NCI-H1417 (cell line): ENCODE measurements at regions not wholly inside any gene's neighbourhood (a gene's known extent, or its start where the extent isn't known, plus 50 kb on each side); places are given as distances from the start of the nearest gene placed in this dataset.

ENCODE experiments used
- DNase-seq, 3 experiments: peaks; one replicate each; lab custom pipeline; 2025; lab: John Stamatoyannopoulos, UW

DNA sequence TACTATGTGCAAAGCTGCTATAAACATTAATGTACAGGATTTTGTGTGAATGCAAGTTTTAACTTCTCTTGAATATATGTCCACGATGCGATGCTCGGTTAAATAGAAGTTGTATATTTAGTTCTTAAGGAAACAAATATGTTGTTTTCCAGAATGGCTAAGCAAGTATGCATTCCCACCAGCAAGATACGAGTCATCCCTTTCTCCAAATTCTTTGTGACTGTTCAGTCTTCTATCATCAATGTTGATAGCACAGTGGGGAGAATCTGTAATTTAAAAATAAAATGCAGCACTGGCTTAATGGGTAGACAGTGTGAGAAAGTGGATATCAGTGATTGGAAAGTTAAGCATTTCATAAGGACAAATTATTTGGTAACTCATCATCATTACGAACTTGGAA, 1340.8 kb downstream of the PCDH9 start:
- DNase-seq, result no peak

DNA sequence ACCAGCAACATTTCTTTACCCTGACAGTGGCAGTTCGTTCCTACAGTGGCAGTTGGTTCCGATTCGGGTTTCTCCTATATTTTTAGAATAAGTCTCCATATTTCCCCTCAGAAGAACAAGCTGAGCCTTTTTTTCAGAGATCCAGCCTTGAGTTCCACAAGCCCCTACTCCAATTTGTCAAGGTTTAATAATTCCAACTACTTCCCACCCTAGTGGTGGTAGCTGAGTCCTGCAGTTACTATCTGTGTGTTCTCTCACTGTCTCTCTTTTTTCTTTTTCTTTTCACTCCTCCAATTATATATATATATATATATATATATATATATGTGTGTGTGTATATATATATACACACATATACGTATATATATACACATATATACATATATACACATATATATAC, 1347.3 kb downstream of the PCDH9 start:
- DNase-seq, result no peak

DNA sequence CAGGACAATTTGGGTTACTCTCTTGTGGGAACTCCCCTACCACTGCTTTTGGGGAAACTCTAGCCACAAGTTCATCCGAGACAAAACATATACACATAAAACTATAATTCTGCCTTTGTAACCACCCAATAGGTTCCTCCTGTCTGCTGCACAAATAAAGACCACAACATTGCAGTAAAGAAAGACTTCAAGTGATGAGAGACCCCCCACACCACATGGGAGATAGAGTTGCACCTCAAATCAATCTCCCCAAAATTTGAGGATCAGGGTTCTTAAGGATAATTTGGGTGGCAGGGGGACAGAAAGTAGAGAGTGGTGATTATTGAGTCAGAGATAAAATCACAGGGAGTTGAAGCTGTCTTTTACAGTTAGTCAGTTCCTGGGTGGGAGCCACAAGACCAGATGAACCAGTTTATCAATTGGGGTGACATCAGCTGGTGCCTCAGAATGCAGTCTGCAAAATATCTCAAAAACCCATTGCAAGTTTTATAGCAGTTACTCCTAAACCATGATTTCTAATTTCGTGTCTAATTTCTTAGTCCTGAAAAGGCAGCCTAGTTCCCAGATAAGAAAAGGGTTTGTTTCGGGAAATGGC, 1348.5 kb downstream of the PCDH9 start:
- no peak for DNase-seq

DNA sequence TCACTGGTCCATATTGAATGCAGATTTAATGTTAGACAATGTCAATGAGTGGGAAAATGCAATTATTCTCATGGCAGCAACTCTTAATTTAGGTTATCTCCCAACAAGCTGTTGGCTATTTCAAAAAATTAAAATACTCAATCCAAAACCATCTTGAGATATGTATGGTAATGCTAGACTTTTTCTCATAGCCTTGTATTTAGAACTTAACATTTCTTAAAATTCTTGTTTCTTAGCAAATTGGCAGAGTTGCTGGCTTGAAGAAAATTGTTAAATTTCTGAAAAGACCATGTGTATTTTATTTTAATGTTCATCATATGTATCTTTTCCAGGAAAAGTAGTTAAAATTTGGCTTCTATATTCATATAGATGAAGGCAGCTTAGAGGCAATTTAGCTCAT, 1355.1 kb downstream of the PCDH9 start:
- DNase-seq, result no peak

DNA sequence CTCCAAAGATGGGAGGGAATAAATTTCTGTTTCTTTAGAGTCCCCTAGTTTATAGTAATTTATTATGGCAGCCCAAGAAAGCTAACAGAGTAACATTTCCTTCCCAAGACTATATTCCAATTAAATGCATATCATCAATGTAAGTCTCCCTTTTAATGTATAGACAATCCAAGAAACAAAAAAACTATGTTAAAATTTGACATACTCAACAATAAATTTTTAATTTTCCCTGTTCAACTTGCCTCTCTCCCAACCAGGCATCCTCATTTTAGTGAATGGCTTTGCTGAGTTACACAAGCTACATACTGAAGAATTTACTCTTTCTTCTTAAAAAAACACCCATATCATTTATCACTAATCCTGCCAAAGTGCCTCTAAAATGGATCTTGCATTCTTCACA, 1357.7 kb downstream of the PCDH9 start:
- DNase-seq, result no peak

DNA sequence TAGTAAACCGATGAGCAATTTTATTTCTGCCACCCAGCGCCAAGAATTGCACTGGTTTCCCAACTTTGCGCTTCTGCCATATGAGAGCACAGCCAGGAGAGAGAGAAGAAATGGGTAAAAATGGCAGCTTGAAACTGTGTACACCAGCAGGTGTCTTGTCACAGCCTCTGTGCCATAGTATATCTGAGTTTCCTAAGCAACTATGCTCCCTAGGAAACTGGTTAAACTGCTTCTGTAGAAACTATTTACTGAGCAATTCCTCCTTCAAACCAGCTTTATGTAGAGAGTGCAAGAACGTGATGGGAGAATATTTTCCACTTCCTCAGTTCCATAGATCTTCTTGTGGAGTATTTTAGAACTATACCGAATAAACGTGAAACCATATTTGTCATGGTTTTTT, 1361.3 kb downstream of the PCDH9 start:
- DNase-seq, result no peak

DNA sequence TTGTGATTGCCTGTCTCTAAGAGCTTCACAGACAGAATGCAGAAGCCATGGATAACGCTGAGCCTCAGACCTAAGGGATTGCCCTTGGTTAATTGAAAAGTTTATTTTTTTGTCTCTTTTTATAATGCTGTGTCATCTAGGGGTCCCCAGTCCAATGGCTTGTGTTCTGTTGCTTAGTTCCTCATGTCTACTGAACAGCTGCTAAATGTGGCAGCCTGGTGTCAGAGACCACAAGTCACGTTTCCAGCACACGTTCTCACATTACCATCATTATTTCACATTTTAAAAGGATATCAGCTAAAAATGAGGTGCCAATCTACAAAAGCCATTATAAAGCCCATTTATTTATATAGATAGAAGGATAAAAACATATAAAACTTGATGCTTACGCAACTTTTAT, 1362.0 kb downstream of the PCDH9 start:
- DNase-seq, result no peak

DNA sequence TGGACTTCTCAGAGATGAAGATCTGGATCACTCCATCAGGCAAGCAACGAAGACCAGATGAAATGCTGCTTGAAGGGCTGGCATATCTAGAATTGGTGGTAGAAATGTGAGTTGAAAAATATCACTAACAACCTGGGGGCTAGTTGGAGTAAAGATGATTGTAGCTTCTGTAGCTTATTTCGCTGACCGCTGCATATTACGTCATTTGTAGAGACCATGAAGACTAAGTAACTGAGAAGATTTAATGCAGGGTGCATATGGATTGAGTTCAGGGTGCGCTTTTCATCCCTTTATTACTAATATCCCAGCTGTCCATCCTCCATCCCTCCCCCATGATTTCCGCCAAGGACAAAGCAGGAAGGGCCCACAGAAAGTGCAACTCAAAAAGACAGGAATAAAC, 1364.0 kb downstream of the PCDH9 start:
- no peak for DNase-seq

DNA sequence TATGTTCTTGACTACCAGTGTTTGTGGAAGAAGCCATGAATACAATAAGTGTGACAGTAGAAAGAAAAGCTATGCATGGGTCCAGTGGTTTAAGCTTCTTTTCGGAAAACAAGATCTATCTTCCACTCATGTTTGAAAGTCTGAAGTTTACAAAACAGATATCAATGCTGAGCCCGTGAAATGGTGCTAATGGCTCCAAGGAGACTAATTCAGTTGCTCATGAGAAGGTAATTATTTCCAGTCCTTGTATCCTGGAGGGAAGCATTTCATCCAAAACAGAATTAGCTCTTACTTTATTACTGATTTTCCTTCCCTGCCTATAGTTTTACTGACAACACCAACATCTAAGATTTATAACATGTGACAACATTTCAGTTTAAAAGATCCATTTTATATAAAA, 1364.9 kb downstream of the PCDH9 start:
- DNase-seq, result no peak

DNA sequence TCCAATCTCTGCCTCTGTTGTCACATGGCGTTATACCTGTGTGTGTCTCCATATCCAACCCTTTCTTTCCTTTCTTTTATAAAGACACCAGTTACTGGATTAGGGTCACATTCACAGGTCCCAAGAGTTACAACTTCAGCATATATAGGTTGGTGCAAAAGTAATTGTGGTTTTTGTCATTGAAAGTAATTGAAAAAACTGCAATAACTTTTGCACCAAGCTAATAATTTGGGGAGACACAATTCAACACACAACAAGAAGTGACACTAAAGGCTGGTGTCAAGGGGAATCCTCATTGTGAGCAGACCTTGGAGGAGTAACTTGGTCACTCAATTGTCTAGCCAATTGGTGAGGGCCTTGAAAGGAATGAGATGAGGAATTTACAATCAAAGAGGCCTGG, 1366.1 kb downstream of the PCDH9 start:
- no peak for DNase-seq

DNA sequence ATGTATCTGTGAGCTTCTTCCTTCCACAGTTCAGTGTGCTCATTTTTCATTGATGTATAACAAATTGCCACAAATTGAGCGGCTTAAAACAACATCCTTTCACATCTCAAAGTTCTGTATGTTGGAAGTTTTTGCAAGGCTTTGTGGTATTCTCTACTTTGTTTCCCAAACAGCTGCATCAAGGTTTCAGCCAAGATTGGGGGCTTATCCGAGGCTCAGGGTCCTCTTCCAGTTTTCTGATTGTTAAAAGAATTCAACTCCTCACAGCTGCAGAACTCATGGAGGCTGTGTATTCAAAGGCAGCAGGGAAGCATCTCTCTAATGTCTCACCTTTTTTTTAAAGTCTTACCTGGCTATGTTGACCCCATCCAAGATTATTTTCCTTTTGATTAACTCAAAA, 1369.8 kb downstream of the PCDH9 start:
- no peak for DNase-seq

DNA sequence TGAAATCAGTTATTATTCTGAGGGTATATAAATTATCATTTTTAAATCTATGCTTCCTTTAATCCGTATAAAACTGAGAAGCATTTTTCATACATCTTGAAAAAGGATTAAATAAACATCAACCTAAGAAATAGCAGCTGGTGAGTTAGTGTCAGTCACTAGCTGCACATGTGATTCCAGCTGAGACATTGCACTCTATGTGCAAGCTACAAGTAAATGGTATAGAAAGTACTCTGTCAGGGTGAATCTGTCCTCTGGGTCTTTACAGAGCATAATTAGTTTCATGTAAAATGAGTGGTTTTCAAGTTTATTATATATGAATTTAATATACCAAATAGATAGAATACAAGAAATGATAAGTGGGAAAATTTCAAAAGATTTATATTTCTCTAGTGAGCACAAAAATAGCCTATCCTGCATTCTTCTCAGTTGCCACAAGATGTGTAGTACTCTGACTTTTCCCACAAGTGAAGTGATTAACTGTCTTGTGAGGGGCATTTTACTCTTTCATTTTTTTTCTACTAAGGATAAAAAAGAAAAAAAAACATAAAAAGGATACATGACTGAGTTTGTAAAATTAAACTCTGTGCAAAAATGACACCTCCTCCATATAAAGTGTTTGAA, 1372.1 kb downstream of the PCDH9 start:
- DNase-seq, result peak in 1 of 3 experiments; percentile 66

DNA sequence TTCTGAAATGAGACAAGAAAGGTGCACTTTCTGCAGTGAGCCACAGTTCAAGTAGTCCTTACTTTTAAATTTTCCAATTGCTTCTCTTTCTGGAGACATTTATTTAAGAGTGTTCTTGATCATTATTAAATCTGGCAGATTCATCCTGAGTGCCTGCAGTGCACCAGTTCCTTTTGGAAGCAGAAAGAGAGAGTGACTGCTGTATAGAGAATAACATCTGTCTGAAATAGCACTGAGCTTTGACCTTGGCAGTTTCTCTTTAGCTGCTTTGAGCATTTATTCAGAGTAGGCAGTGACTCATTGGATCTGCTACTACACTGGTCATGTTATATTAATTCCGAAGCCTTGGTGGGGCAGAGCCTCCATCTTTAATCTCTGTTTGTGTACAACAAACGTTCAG, 1373.7 kb downstream of the PCDH9 start:
- no peak for DNase-seq

DNA sequence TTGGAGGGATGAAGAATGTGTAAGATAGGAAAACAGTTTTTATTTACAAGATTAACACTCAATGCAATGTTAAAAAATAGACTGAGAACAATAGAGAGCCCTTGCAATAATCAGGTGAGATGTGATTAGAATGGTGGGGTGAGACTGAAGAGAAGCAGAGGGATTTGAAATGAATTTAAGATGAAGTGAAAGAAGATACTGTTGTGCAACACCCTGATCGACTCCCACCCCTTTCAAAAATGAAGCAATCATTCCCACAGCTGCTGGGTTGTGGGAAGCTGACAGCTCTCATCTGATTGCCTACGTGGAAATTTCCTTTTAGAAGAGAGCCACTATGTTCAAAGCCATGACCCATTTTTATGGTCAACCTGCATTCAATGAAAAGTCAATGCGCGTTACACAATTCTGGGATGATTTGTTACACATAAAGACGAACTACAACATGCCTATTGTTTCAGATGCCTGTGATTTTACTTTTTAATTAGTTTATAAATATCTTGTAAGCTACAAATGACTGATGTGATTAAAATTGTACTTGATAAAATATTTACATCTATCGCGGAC, 1374.8 kb downstream of the PCDH9 start:
- no peak for DNase-seq

DNA sequence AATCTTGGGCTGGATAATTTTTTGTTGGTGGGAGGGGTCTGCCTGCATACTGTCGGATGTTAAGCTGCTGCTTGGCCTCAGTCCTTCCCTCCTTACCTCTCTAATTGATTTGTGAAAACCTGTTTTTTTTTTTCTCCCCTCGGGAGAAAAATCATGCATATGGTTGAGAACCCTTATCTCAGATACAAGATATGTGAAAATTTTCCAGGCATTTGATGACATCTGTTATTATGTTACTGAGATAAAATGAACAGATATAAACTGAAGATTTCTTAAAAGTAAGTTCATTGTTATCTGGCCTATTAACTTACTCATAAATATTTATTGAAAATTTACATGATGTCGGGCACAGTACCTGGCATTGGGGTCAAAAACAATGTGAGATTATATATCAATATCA, 1375.7 kb downstream of the PCDH9 start:
- DNase-seq, result no peak

DNA sequence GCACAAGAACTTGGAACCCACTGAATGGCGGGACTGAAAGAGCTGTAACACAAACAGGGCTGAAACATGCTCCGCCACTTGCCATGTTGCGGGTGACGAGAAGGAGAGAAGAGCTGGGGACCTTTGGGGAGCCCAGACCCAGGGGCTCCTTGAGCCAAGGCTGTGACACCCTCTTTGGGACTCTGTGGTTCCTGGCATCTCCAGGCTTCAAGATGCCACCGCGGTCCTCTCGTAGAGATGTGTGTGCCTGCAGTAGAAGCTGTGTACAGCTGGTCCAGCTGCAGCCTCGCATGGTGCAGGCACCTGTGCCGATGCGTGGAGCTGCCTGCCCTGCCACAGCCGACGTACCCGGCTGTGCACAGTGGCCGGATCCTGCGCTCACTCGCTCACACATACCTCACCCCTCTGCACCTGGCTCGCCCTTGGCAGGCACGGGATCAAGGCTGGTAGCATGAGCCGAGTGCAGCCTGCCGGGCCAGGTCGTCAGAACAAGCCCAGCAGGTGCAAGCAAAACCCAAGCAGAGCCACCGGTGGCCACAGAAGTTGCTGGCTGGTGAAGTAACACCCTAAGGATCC, 1385.8 kb downstream of the PCDH9 start:
- DNase-seq, result no peak

DNA sequence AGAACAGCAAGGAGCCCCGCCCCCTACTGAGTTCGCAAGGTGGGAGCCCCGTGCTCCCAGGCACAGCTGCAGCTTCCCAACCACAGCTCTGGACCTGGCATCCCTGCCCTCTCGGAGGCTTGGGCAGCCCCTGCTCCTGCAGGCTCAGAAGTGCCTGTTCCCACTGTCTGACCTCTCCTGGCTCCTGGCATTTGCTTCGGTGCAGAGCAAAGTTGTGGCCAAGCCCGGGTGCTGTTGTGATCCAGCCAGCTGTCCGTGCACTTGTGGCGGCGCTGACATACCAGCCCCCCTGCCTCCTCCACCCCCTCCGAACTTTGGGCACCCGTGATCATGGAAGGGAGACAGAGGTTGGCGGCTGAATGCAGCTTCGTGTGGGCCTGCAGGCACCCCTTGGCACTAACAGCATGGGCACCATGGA, 1386.8 kb downstream of the PCDH9 start:
- no peak for DNase-seq

DNA sequence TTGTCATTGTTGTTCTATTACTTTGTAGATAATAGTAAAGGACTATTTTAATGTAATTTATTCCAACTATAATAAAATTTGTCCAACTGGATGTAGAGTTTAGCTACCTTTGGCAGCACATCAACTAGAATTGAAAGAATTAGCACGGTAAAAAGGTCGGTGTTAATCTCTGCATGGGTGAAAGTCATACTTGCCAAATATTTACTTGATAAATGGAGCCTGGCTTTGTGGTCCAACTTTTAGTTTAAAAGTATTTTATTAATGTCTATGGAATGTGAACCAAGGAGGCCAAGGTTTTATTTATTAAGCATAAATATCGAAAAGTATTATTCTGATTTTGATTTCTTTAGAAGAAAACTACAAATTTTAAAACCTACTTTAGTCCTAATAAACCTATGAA, 1389.0 kb downstream of the PCDH9 start:
- DNase-seq, result no peak

DNA sequence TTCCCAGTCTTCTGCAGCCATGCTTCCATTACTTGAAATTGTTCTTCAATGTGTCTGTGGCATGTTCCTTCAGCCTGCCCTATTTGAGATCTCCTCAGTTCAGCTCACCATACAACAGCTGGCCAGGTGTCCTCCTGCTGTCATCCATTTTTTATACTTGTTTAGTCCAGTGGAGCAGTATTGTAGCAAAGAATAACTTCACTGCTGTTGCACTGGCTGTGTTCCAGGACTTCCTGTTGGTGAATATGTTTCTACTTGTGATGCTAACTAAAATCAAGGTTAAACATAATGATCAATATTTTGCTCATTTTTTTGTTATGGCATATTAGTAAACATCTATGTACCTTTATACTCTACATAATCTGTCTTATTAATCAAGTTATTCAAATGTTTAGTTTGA, 1394.1 kb downstream of the PCDH9 start:
- DNase-seq, result peak in 1 of 3 experiments; percentile 46

DNA sequence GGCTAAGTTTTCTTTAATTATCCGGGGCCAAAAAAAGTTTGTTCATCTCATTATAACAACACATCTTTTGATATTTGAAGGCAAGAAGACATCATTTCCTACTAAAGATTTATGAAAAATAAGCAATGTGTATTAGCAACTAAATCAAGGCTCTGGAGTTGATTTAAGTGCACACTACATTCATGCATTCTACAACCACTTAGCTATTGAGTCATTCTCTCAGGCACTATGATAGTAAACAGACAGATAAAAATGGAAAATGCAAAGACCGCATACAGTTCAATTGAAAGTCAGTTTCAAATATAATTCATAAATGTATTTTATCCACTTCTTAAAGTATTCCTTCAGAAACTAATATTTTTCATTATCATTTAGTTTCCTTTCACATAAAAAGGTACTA, 1395.2 kb downstream of the PCDH9 start:
- DNase-seq, result peak in 1 of 3 experiments; percentile 30

DNA sequence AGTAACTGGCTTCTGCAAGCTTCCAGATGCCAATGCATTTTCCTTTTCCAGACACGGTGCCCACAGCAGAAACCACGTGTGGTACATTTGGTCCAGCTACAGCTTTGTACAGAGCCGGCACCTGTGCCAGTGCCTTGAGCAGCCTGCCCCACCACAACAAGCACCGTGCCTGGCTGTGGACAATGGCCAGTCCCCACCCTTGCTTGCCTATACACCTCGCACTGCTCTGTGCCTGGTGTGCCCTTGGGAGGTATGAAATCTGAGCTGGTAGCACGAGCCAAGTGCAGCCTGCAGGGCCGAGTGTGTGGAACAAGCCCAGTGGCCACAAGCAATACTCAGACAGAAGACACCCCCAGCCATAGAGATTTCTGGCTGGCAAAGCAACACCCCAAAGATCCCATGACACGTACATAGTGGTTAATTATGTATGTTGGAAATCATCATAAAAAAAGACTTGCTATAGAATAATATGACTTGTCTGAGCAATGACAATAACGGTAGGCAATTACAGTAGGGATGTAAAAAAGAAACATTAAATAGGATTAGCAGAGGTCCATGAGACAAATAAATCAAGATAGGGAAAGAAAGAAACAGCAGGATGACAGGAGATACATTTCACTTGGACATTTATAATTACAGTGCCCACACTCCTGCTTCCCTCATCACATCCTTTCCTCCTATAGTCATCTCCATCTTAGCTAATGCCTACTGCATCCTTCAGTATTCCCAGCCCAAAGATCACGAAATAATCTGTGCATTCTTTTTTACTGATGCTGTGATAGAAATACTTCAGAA, 1399.5 kb downstream of the PCDH9 start:
- DNase-seq, result peak in 2 of 3 experiments; percentile 43 to 75

DNA sequence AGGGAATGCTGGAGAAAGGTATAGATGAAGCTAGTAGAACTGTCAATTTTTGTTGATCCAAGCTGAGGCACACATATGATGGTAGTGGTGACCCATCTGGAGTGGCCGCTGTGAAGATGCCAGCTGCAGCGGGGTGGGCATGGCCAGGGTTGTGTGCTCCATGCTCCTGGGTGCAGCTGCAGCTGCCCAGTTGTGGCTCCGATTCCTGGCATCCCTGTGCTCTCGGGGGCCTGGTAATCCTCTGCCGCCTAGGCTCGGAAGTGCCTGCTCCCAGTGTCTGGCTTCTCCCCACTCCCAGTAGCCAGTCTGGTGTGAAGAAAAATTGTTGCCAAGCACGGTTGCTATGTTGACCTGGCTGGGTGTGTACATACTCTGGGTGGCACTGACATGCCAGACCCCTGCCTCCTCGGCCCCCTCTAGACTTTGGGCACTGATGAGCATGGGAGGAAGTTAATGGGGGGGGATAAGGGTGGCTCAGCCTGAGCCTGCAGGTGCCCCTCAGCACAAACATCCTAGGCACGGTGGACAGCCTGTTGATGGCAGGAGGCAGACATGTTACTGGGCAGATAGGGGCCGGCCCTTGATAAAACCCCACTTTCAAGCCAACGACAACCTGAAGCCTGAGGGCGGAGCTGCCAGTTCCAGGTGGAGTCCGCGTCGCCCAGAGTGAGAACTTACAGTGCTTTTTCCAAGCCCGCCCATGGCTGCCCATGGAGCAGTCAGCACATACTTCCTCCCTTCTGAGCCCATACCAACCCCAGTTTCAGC, 1400.7 kb downstream of the PCDH9 start:
- no peak for DNase-seq
